KBM-7 (cell line): ENCODE measurements at regions not wholly inside any gene's neighbourhood (a gene's known extent, or its start where the extent isn't known, plus 50 kb on each side); places are given as distances from the start of the nearest gene placed in this dataset.
"Not testable (repeated sequence)": the region's sequence is repeated elsewhere in the genome, so short reads cannot be mapped to it uniquely, and the experiment has no call there.

Experiments
- DNase-seq: peaks from one replicate; pipeline ENCODE4 v3.0.0-alpha.2; 2015
- in situ Hi-C: fragments of 300-500 bp; cut with MboI; formaldehyde crosslinking; loops from 2 replicates; pipeline ENCODE4 v1.14.3; 2020; ENCODE audit warnings: low sequenced_read_pairs, low pct_unique_long_range_greater_than_20kb, mixed read lengths

GRCh38 chr21:39012326-39013230 is 170.7 kb downstream of the PSMG1 start:
- in situ Hi-C loops, result no loop called here
- DNase-seq, result no peak

- in situ Hi-C loops, result no loop called here
- DNase-seq, result no peak
These were observed 171.3 kb downstream of the PSMG1 start for GRCh38 chr21:39011911-39012310.

- DNase-seq, result no peak
- in situ Hi-C loops, result no loop called here
These were observed 172.4 kb downstream of the PSMG1 start for GRCh38 chr21:39010629-39011404.

GRCh38 chr21:39009587-39010225 is 173.5 kb downstream of the PSMG1 start:
- in situ Hi-C loops, result no loop called here
- no peak for DNase-seq

- in situ Hi-C loops, result no loop called here
- no peak for DNase-seq
These were observed 175.3 kb downstream of the PSMG1 start for GRCh38 chr21:39007985-39008384.

GRCh38 chr21:39007532-39007931 is 175.7 kb downstream of the PSMG1 start:
- no peak for DNase-seq
- in situ Hi-C loops, result no loop called here

GRCh38 chr21:39006571-39007311 is 176.5 kb downstream of the PSMG1 start:
- in situ Hi-C loops, result no loop called here
- peak; percentile 85 for DNase-seq

- no peak for DNase-seq
- in situ Hi-C loops, result no loop called here
These were observed 177.8 kb downstream of the PSMG1 start for GRCh38 chr21:39005502-39005787.

- in situ Hi-C loops, result no loop called here
- peak; percentile 81 for DNase-seq
These were observed 178.4 kb downstream of the PSMG1 start for GRCh38 chr21:39004634-39005501.

- in situ Hi-C loops, result no loop called here
- DNase-seq, result peak; percentile 49
These were observed 179.1 kb downstream of the PSMG1 start for GRCh38 chr21:39003982-39004633.

- in situ Hi-C loops, result no loop called here
- no peak for DNase-seq
These were observed 181.9 kb downstream of the PSMG1 start for GRCh38 chr21:39001341-39001740.

- in situ Hi-C loops, result no loop called here
- no peak for DNase-seq
These were observed 182.8 kb downstream of the PSMG1 start for GRCh38 chr21:39000496-39000895.

- no peak for DNase-seq
- in situ Hi-C loops, result no loop called here
These were observed 184.1 kb downstream of the PSMG1 start for GRCh38 chr21:38999161-38999560.

- DNase-seq, in situ Hi-C loops: not testable (repeated sequence)
These were observed 185.0 kb downstream of the PSMG1 start for GRCh38 chr21:38998281-38998680.

GRCh38 chr21:38997843-38998175 is 185.4 kb downstream of the PSMG1 start:
- in situ Hi-C loops, DNase-seq: not testable (repeated sequence)

- DNase-seq, result no peak
- in situ Hi-C loops, result no loop called here
These were observed 186.0 kb downstream of the PSMG1 start for GRCh38 chr21:38997051-38997842.

- in situ Hi-C loops, result no loop called here
These were observed 186.9 kb downstream of the PSMG1 start for GRCh38 chr21:38996355-38996754.

More at GRCh38 chr21:38996355-38996754, 186.9 kb downstream of the PSMG1 start:
- no peak for DNase-seq
